ENCODE measurements at regions not wholly inside any gene's neighbourhood (a gene's known extent, or its start where the extent isn't known, plus 50 kb on each side); places are given as distances from the start of the nearest gene placed in this dataset.

- H3K4me2 ChIP-seq (ENCODE audit: low read depth, low read length), result no peak overlapping the region
- H4K20me1 ChIP-seq (ENCODE audit: insufficient read depth, low read length), result no peaks in the 10 kb centered on the region
- DNase-seq (ENCODE audit: low spot score), result no peak
- no peak for FAIRE-seq
- POLR2A ChIA-PET, result no interaction called here
- in situ Hi-C loops (cut with HindIII; ENCODE audit: extremely low pct_ligation_motif_present, low pct_unique_long_range_greater_than_20kb) (no loop called here), intact Hi-C loops (cut with micrococcal nuclease; ENCODE audit: unreplicated experiment) (no loop called here)
- no peaks in the 10 kb centered on the region for H3K9me3 ChIP-seq (ENCODE audit: low read length)
- H3K36me3 ChIP-seq (replicated peaks in 1 of 2; ENCODE audit: control insufficient read depth in 1 of 2, insufficient read depth in 2 of 2, low read length in 2 of 2), result no peaks in the 10 kb centered on the region
- no peak overlapping the region for H3K9ac ChIP-seq (ENCODE audit: insufficient read depth, low read depth, low read length)
- CTCF ChIA-PET (ENCODE audit: low intra/inter-chr PET ratio, low total read pairs), result no interaction called here
- TF ChIP-seq RBM22 (optimal IDR thresholded peaks at IDR 0.05; ENCODE audit: low read length), result no peak
- TF ChIP-seq MEIS2 (CRISPR knock-in tag; IDR thresholded peaks at IDR 0.05), result no peak
- TF ChIP-seq RFX3 (CRISPR knock-in tag; IDR thresholded peaks at IDR 0.05), result no peak
- TF ChIP-seq SIN3A (IDR thresholded peaks at IDR 0.05; ENCODE audit: borderline replicate concordance, low read depth, low read length), result no peak
- no peak for TF ChIP-seq ZNF607 (CRISPR knock-in tag; IDR thresholded peaks at IDR 0.05; ENCODE audit: borderline replicate concordance)
- TF ChIP-seq MAF1 (CRISPR knock-in tag; IDR thresholded peaks at IDR 0.05; ENCODE audit: borderline replicate concordance), result no peak
- TF ChIP-seq RARA (CRISPR knock-in tag; IDR thresholded peaks at IDR 0.05), result no peak
- no peak for TF ChIP-seq ZHX2 (IDR thresholded peaks at IDR 0.05; ENCODE audit: low read depth)
- no peak for TF ChIP-seq ZHX2 (CRISPR knock-in tag; IDR thresholded peaks at IDR 0.05; ENCODE audit: borderline replicate concordance)
- TF ChIP-seq MTF2 (CRISPR knock-in tag; IDR thresholded peaks at IDR 0.05; ENCODE audit: borderline replicate concordance), result no peak
- ATAC-seq, result no peak
- H3K4me3 ChIP-seq (replicated peaks in 1 of 3; ENCODE audit: insufficient read depth in 1 of 3, low read depth in 2 of 3, low read length in 3 of 3), result no peak overlapping the region
- H3K79me2 ChIP-seq (ENCODE audit: insufficient read depth, low read length), result no peaks in the 10 kb centered on the region
- H3K4me1 ChIP-seq (ENCODE audit: insufficient read depth, low read length), result no peaks in the 10 kb centered on the region
- no TSS peak for BruUV-seq (replicated peaks)
- H2AFZ ChIP-seq (ENCODE audit: low read length), result no peak overlapping the region
- H3K27ac ChIP-seq (ENCODE audit: extremely low read length, insufficient read depth, low read length), result no peak overlapping the region
- H3K27me3 ChIP-seq (ENCODE audit: control insufficient read depth in 1 of 2, insufficient read depth in 2 of 2, low read length in 2 of 2), result no peaks in the 10 kb centered on the region; a peak in 1 of 5 replicates
Measured at GRCh38 chr6:133704371-133704770, 184.5 kb upstream of the TCF21 start.
